Hypothalamus (tissue), 51 donors: ENCODE measurements at regions not wholly inside any gene's neighbourhood (a gene's known extent, or its start where the extent isn't known, plus 50 kb on each side); places are given as distances from the start of the nearest gene placed in this dataset.
"Not testable (repeated sequence)": the region's sequence is repeated elsewhere in the genome, so short reads cannot be mapped to it uniquely, and the experiment has no call there.

ENCODE experiments used
- DNase-seq, 51 donors: peaks; one replicate each; lab custom pipeline; 2025; lab: John Stamatoyannopoulos, UW

GRCh38 chr13:22765547-22765946, 415.2 kb upstream of the SGCG start:
- no peak for DNase-seq

- no peak for DNase-seq
Measured at GRCh38 chr13:22770891-22771290, 409.9 kb upstream of the SGCG start.

GRCh38 chr13:22773465-22773864, 407.3 kb upstream of the SGCG start:
- DNase-seq = peak in 2 of 51 donors; percentile 1 to 5

GRCh38 chr13:22776394-22777186, 404.2 kb upstream of the SGCG start:
- DNase-seq = peak in 1 of 51 donors; percentile 13

- no peak for DNase-seq
Measured at GRCh38 chr13:22777207-22777606, 403.6 kb upstream of the SGCG start.

GRCh38 chr13:22789027-22789593, 391.7 kb upstream of the SGCG start:
- DNase-seq = no peak

- no peak for DNase-seq
Measured at GRCh38 chr13:22789916-22790315, 390.9 kb upstream of the SGCG start.

GRCh38 chr13:22793598-22794134, 387.1 kb upstream of the SGCG start:
- DNase-seq = no peak

- peak in 22 of 51 donors; percentile 3 to 46 (median 12) for DNase-seq
Measured at GRCh38 chr13:22800526-22801401, 380.0 kb upstream of the SGCG start.

GRCh38 chr13:22801402-22802003, 379.3 kb upstream of the SGCG start:
- peak in 2 of 51 donors; percentile 1 to 46 for DNase-seq

- no peak for DNase-seq
Measured at GRCh38 chr13:22812793-22813192, 368.0 kb upstream of the SGCG start.

- DNase-seq = not testable (repeated sequence)
Measured at GRCh38 chr13:22813531-22814377, 367.0 kb upstream of the SGCG start.

- DNase-seq = not testable (repeated sequence)
Measured at GRCh38 chr13:22814433-22814832, 366.3 kb upstream of the SGCG start.

GRCh38 chr13:22821589-22821988, 359.2 kb upstream of the SGCG start:
- no peak for DNase-seq

- no peak for DNase-seq
Measured at GRCh38 chr13:22825186-22825585, 355.6 kb upstream of the SGCG start.

GRCh38 chr13:22828081-22828480, 352.7 kb upstream of the SGCG start:
- DNase-seq = no peak

GRCh38 chr13:22836475-22836874, 344.3 kb upstream of the SGCG start:
- no peak for DNase-seq

GRCh38 chr13:22837980-22838647, 342.7 kb upstream of the SGCG start:
- DNase-seq = peak in 10 of 51 donors; percentile 1 to 13 (median 6)
